Hypothalamus (tissue), 51 donors: ENCODE measurements at regions not wholly inside any gene's neighbourhood (a gene's known extent, or its start where the extent isn't known, plus 50 kb on each side); places are given as distances from the start of the nearest gene placed in this dataset.

Source experiments
- DNase-seq, 51 donors: peaks; one replicate each; lab custom pipeline; 2025; lab: John Stamatoyannopoulos, UW

DNA sequence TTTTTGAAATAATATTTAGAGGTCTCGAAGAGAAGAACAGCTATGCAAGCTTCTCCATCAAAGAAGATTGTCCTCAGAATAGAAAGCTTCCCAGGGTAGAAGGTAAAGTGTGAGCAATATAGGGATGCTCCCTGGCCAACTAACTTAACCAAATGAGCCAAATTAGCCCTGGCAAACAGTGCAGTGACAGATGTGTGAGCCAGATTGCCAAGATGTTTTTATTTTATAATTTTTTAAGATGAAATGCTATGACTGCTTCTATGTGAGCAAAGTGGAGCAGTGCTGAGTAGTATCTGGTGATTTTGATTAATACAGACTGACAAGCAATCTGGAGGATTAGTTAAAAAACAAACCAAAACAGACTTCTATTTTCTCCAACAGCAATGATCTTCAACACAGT, 202.1 kb downstream of the NOVA1 start:
- no peak for DNase-seq

GRCh38 chr14:26394150-26394810, 203.6 kb downstream of the NOVA1 start:
- peak in 1 of 51 donors; percentile 50 for DNase-seq

DNA sequence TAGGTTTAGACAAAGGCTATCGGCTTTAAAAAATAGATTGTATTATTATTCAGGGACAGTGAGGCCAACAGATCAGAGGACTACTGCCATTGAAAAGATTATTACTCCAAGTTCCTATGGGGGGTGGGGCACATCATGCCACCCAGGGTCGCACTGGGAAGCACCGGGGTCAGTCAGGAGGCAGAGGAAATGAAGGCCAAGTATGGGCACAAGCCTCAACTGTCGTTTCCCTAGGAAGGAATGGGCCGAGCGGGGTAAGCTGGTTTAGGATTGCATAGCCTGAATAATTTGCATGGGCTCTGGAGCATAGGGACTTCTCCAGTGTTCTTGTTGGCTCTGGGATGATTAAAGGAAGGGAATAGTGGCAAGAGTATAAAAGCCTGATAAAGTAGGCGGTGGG, 205.3 kb downstream of the NOVA1 start:
- no peak for DNase-seq

DNA sequence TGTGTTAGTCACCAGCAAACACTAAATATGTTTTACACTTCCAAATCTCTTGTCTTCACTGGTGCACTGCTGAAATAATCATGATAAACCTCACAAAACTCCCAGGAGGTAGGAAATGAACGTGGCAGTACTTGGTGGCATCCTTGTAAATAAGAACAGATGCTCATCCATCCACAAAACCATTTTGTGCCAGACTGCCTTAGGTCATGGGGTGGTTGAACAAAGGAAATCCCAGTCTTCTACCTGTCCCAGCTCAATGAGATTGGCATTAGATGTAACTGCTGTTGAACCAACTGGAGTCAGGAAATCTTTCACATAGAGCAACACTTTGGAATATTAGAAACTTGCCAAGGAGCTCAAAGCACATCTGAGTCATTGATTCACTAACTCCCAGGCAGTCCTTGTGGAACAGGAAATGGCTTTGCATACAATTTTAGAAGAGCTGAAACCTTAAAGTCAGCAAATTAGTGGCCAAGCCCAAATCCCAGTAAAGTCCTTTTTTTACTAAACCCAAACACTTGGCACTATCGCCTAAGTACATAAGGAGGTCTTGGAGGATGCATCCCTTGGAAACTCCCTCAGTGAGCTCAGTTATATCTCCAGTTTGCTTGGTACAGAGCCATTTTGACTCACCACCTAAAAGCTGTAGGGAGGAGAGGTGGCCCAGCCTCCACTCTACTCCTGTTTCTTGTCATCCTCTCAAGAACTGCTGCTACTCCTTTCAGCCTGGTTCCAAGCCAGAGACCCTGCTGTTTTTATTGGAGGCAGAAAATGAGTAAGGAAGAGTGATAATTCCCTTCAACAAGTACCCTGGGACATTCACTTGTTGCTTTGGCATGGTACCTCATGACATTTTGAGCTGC, 208.0 kb downstream of the NOVA1 start:
- DNase-seq, result peak in 1 of 51 donors; percentile 28

DNA sequence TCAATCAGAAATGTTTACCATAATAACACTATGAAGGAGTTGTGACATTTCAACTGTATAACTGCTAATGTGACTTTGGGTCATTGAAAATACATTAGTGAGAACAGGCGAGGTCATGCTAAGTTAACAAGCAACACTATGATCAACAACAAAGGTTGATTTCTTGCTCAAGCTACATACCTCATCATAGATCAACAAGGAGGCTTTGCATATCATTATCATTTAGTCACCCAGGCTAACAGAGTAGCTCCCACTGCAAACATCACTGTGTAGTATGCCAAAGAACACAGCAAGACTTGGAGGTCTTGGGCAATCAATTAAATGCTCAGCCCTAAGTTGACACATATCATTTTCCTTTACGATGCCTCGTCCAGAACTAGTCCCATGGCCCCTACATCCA, 212.5 kb downstream of the NOVA1 start:
- DNase-seq, result no peak

DNA sequence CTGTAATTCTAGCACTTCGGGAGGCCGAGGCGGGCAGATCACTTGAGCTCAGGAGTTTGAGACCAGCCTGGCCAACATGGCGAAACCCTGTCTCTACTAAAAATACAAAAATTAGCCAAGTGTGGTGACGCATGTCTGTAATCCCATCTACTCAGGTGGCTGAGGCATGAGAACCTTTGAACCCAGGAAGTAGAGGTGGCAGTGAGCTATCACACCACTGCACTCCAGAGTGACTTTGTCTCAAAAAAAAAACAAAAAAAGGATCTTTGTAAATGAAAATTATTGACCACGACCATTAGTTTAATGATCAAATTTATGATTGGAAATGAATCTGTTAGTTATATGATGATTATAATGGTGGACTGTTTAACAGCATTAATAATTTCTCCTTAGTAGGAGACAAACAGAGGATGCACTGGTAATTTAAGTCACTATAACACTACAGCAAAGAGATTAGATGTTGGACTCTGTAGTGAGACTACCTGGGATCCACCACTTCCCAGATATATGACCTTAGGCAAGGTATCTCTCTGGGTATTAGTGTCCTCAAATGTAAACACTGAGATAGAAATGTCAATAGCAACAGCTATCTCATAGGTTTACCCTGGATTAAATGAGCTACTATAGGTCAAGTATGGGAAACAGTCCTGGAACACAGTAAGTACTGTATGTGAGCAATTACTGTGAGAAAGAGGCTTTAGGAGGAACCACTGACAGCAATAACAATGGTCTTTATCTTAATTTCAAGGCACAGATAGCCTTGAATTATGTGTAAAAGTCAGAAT, 214.7 kb downstream of the NOVA1 start:
- DNase-seq, result no peak

DNA sequence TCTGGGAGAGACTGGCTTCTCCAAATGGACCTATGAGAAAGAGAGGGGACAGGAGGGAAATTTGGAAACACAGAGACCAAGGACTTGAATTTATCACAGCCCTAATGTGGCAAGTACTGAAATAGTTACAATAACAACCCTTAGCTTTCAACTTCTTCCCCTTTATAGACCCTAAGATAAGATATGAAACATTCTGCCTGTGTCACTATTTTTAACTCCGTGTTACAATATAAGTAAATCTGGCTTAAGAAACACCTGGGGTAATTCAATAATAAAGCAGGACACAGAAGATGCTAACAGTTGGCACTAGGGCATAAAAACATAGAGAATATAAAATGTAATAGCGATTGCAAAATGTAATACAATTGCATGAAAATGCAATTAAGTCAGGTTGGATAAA, 216.4 kb downstream of the NOVA1 start:
- no peak for DNase-seq

DNA sequence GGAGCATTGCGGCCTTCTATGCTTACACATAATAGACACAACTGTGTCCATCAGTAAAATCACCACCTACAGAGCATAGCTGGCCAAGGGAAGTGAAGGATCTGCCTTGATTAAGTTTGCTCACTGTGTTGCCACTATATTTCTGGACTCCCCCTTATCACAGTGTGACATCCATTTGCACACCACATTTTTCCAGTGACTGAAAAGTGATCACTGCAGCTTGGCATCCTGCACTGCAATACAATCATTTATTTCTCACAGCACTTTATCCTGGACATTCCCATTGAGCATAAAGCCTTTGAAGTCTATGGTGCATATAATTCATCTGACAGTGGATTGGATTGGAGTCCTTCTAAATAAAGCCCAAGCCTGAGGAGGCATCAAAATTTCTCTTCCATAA, 217.2 kb downstream of the NOVA1 start:
- DNase-seq, result no peak

DNA sequence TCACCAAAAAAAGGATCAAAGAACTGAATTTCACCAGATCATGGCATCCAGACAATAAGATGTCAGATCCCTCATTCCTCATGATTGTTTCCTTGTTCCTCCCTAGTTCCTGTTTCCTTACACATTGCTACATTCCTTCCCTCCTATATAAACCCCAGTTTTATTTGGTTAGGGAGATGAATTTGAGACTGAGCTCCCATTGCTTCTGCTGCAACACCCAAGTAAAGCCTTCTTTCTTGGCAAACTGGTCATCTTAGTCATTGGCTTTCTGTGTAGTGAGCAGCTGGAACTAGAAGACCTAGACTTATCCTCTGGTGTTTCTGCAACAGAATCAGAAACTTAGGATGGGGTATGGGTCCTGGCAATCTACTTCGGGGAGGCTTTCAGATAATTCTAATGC, 217.9 kb downstream of the NOVA1 start:
- DNase-seq, result no peak

DNA sequence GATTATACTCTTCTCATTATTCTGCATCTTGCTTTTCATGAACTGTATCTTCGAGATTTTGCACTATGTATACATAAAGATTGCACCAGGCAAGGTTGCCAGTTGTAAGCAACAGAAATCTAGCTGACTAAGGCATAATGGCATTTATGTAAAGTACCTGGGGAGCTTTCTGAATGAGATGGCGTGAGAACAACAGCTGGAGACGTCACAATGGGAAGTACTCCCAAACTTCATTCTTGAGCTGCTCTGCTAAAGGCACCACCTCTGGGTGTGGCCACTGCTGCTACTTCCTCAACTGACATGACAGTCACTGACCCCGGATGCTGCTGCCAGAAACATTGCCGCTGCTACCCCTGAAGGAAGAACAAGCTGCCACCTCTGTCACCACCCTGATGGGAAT, 220.7 kb downstream of the NOVA1 start:
- DNase-seq, result no peak

- DNase-seq, result no peak
These were observed 227.7 kb downstream of the NOVA1 start for GRCh38 chr14:26370115-26370514.

DNA sequence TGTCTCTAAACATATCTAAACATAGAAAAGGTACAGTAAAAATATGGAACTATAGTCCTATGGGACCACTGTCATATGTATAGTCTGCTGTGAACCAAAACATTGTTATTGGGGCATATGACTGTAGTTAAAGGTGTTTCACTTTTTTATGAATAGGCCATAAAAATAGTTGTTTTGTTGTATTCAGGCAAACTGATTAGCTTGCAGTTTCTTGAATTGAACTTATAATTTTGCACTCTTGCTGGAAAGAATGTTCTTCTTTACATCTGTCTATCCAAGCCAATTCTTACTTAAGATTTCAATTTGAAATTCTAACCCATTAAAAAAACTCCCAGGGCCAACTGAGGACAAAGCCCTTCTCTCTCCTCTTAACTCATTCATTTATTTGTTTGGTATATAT, 234.1 kb downstream of the NOVA1 start:
- no peak for DNase-seq

DNA sequence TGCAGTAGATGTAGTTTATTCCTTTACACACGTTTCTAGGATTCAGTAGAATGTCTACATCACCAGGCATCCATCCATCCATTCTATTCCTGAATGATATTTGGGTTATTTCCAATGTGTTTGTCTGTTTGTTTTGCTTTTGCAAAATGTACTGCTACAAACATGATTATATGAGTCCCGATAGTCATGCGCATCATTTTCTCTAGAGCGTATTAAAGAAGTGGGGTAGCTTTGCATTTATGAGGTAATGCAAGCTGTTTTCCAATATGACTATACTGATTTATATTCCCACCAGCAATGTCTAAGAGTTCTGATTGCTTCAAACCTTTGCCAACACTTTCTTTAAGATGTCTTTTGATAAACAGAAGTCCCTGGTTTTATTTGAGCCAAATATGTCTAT, 253.2 kb downstream of the NOVA1 start:
- DNase-seq, result no peak

DNA sequence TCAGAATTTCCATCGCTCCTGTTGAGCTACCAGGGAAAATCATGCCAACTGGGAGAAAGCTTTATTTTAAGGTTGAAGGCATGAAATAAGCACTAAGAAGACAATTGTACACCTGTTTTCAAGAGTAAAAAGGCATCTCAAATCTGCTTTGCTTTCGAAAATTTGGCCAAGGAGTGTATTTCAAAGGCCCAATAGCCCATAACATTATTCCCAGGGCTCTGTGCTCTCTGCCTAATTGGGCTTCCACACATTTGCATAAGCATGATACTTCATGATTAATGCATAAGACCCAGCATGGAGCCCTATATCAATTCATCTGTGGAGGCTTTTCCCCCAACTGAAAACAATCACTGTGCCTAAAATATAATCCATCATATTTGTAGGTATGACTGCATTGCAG, 258.5 kb downstream of the NOVA1 start:
- DNase-seq, result peak in 1 of 51 donors; percentile 0

DNA sequence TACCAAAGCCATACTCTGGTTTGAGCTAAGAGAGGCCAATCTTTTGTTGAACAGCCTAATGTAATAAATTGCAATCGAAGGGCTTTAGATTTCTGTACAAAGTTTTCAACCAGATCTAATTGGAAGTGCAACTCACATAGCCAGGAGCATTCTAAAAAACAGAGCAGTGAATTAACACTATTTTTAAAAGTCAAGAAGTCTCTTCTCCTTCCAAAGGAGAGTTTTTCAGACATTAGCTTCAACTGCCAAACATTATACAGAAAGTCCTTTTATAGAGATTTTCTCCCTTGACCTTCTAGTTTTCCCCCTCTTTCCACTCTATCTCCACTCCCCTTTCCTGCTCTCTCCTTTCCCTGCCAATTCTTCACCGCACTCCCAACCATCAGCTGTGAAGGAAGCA, 259.6 kb downstream of the NOVA1 start:
- no peak for DNase-seq

- no peak for DNase-seq
These were observed 263.5 kb downstream of the NOVA1 start for GRCh38 chr14:26334288-26334687.

DNA sequence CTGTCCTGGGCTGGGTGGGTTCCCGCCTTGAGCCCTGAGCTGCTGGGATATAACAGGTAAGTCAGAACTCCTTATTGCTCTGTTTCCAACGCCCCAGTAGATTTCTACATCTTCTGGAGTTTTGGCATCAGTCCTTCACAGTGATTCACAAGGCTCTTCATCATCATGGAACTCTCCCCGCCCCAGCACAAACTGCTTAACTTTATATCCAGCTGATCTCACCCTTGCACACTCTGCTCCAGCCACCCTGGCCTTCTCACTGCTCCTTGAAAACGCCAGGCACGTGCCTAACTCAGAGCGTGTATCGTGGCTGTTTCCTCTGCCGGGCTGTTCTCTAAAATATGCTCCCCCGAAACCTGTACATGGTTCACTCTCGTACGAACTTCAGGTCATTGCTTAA, 264.9 kb downstream of the NOVA1 start:
- DNase-seq, result no peak

GRCh38 chr14:26330982-26331381, 266.9 kb downstream of the NOVA1 start:
- DNase-seq, result no peak

DNA sequence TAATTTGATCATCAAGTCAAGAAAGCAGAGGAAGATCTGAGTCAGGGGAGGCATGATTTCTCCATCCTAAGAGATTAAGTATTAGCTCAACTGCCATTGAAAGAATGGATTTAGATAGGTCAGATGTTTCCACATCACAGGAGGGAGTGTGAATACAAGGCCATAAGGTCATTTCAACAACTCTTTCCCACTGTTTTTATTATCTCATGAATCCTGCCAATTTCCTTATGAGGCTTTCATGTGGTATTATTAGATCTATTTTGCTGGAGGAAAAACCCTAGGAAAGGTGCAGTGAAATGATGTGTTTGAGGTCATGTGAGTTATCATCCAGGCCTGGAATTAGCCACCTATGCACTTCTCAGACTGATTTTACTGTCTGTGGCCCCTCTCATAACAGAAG, 269.0 kb downstream of the NOVA1 start:
- no peak for DNase-seq

GRCh38 chr14:26323869-26324268, 274.0 kb downstream of the NOVA1 start:
- DNase-seq, result no peak

- DNase-seq, result no peak
These were observed 276.9 kb downstream of the NOVA1 start for GRCh38 chr14:26320886-26321285.
